ENCODE measurements at regions not wholly inside any gene's neighbourhood (a gene's known extent, or its start where the extent isn't known, plus 50 kb on each side); places are given as distances from the start of the nearest gene placed in this dataset.

DNA sequence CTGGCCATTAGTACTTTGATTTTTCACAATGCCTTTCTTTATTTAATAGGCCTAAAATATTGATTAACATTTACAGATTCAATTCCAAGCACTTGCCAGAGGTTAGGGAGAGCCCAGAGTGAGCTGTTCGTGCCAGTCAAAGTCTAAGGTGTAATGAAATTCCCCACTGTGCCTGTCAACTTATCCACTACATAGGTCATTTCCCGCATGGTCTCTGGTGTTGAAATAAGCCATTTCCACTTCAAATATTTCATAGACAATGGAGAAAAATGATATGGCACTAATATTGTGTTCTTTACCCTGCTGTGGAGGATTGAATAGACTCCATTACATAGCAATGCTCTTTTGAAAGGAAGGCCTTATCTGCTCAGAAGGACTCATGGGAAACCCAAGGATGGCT lies 978.1 kb upstream of the CELF2 start:
- H3K27me3 ChIP-seq (ENCODE audit: low read length) = no peaks in the 10 kb centered on the region
- H3K4me2 ChIP-seq (ENCODE audit: low read depth, low read length, poor library complexity, severe bottlenecking) = no peak overlapping the region
- no peaks in the 10 kb centered on the region for H3K79me2 ChIP-seq (ENCODE audit: insufficient read depth, low read length)
- H3F3A ChIP-seq (ENCODE audit: insufficient read depth) = no peaks in the 10 kb centered on the region
- H3K36me3 ChIP-seq (ENCODE audit: low read length) = no peaks in the 10 kb centered on the region
- no peak overlapping the region for H3K4me3 ChIP-seq (ENCODE audit: insufficient read depth, low read length, poor library complexity, severe bottlenecking)
- no peaks in the 10 kb centered on the region for H4K20me1 ChIP-seq (ENCODE audit: low read depth, low read length)
- no peaks in the 10 kb centered on the region for H3K9me3 ChIP-seq (ENCODE audit: insufficient read depth, low read length)
- no peak overlapping the region for H3K9ac ChIP-seq (ENCODE audit: low read length)
- no peaks in the 10 kb centered on the region for H3K9me2 ChIP-seq (replicated peaks; ENCODE audit: insufficient read depth, low read length)
- H3K27ac ChIP-seq (ENCODE audit: low read depth, low read length) = no peak overlapping the region
- no peak for TF ChIP-seq EZH2phosphoT487 (conservative IDR thresholded peaks at IDR 0.05; ENCODE audit: low read length)
- TF ChIP-seq, protein P1, sequence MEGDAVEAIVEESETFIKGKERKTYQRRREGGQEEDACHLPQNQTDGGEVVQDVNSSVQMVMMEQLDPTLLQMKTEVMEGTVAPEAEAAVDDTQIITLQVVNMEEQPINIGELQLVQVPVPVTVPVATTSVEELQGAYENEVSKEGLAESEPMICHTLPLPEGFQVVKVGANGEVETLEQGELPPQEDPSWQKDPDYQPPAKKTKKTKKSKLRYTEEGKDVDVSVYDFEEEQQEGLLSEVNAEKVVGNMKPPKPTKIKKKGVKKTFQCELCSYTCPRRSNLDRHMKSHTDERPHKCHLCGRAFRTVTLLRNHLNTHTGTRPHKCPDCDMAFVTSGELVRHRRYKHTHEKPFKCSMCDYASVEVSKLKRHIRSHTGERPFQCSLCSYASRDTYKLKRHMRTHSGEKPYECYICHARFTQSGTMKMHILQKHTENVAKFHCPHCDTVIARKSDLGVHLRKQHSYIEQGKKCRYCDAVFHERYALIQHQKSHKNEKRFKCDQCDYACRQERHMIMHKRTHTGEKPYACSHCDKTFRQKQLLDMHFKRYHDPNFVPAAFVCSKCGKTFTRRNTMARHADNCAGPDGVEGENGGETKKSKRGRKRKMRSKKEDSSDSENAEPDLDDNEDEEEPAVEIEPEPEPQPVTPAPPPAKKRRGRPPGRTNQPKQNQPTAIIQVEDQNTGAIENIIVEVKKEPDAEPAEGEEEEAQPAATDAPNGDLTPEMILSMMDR (IDR thresholded peaks at IDR 0.05; ENCODE audit: insufficient read depth, low read length, poor library complexity, severe bottlenecking) = no peak
- no peak overlapping the region for H2AFZ ChIP-seq (ENCODE audit: low read depth, low read length, severe bottlenecking)

DNA sequence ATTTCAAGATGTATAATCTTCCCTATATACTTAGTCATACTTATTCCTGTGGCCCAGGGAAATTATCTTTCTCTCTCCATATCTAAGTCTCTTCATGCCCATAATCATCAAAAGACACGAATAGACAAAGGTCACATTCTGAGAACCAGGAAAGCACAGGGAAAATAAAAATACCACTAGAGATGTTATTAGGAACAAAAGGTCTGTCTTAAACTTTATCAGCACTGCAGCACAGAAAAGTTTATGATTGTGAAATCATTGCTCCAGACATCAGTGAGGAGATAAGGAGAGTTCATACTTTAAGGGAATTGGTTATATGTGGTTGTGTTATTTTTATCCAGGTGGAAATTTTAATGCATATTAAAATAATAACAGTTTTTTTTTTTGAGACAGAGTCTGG lies 974.6 kb upstream of the CELF2 start:
- no peak overlapping the region for H3K4me2 ChIP-seq (ENCODE audit: low read depth, low read length, poor library complexity, severe bottlenecking)
- no peak overlapping the region for H3K4me3 ChIP-seq (ENCODE audit: insufficient read depth, low read length, poor library complexity, severe bottlenecking)
- H3K36me3 ChIP-seq (ENCODE audit: low read length) = no peaks in the 10 kb centered on the region
- TF ChIP-seq, protein P1 (IDR thresholded peaks at IDR 0.05; ENCODE audit: insufficient read depth, low read length, poor library complexity, severe bottlenecking) = no peak
- TF ChIP-seq EZH2phosphoT487 (conservative IDR thresholded peaks at IDR 0.05; ENCODE audit: low read length) = no peak
- no peak overlapping the region for H3K9ac ChIP-seq (ENCODE audit: low read length)
- no peaks in the 10 kb centered on the region for H3K9me2 ChIP-seq (replicated peaks; ENCODE audit: insufficient read depth, low read length)
- no peaks in the 10 kb centered on the region for H3K79me2 ChIP-seq (ENCODE audit: insufficient read depth, low read length)
- no peak overlapping the region for H2AFZ ChIP-seq (ENCODE audit: low read depth, low read length, severe bottlenecking)
- no peaks in the 10 kb centered on the region for H3K27me3 ChIP-seq (ENCODE audit: low read length)
- H4K20me1 ChIP-seq (ENCODE audit: low read depth, low read length) = no peaks in the 10 kb centered on the region
- H3F3A ChIP-seq (ENCODE audit: insufficient read depth) = no peaks in the 10 kb centered on the region
- no peaks in the 10 kb centered on the region for H3K9me3 ChIP-seq (ENCODE audit: insufficient read depth, low read length)
- H3K27ac ChIP-seq (ENCODE audit: low read depth, low read length) = no peak overlapping the region

DNA sequence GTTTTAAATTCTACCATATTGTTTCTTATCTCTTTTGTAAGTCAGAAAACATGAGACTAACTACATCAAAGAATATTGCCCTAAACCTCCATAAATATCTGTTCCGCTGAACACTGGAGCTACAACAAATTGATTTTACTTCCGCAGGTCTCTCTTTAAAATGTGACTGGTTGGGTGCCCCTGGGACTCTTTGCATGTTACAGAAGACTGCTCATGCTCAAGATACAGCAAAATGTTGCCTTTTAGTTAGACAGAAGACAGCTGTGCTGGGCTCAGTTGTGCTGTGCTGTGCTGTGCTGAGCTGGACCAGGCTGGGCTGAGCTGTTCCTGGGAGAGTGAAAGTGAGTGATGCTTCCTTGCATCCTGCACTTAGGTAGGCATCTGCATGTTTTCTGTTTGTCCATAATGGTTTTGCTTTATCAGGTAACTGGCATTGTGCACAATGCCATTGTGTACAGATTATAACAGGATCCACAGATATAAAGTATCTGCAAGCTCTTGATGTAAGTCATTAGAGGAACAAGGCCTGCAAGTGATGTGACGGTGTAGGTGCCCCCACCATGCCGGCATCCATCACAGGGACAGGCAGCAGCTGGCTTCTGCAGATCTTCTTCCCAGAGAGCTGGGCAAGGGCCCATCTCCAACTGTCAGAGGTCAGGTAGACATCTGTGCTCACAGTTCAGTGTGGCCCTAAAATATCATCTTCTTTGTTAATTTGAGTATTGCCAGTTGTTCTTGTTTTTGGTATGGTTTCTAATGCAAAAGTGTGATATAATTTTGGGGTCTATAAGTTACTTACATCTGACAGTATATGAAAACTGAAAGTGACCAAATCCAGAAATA lies 972.5 kb upstream of the CELF2 start:
- no peak overlapping the region for H2AFZ ChIP-seq (ENCODE audit: low read depth, low read length, severe bottlenecking)
- no peaks in the 10 kb centered on the region for H3K79me2 ChIP-seq (ENCODE audit: insufficient read depth, low read length)
- no peaks in the 10 kb centered on the region for H3K9me2 ChIP-seq (replicated peaks; ENCODE audit: insufficient read depth, low read length)
- no peak overlapping the region for H3K9ac ChIP-seq (ENCODE audit: low read length)
- H3K27me3 ChIP-seq (ENCODE audit: low read length) = no peaks in the 10 kb centered on the region
- no peak overlapping the region for H3K4me3 ChIP-seq (ENCODE audit: insufficient read depth, low read length, poor library complexity, severe bottlenecking)
- no peaks in the 10 kb centered on the region for H3F3A ChIP-seq (ENCODE audit: insufficient read depth)
- no peak overlapping the region for H3K4me2 ChIP-seq (ENCODE audit: low read depth, low read length, poor library complexity, severe bottlenecking)
- H3K27ac ChIP-seq (ENCODE audit: low read depth, low read length) = no peak overlapping the region
- H3K9me3 ChIP-seq (ENCODE audit: insufficient read depth, low read length) = no peaks in the 10 kb centered on the region
- TF ChIP-seq, protein P1 (IDR thresholded peaks at IDR 0.05; ENCODE audit: insufficient read depth, low read length, poor library complexity, severe bottlenecking) = no peak
- no peak for TF ChIP-seq EZH2phosphoT487 (conservative IDR thresholded peaks at IDR 0.05; ENCODE audit: low read length)
- H3K36me3 ChIP-seq (ENCODE audit: low read length) = no peaks in the 10 kb centered on the region
- H4K20me1 ChIP-seq (ENCODE audit: low read depth, low read length) = no peaks in the 10 kb centered on the region
